ENCODE measurements at regions not wholly inside any gene's neighbourhood (a gene's known extent, or its start where the extent isn't known, plus 50 kb on each side); places are given as distances from the start of the nearest gene placed in this dataset.

GRCh38 chr16:52906281-52906680, 146.4 kb downstream of the CHD9NB start:
- Histone ChIP-seq H3K4me3 (no peak overlapping the region), H3K4me1 (replicated peaks) (no peaks in the 10 kb centered on the region), H3K27me3 (replicated peaks; ENCODE audit: insufficient read depth) (no peaks in the 10 kb centered on the region), H3K27ac (no peak overlapping the region), H3K36me3 (no peaks in the 10 kb centered on the region), H3K9me3 (no peaks in the 10 kb centered on the region)
- TF ChIP-seq, protein P1, sequence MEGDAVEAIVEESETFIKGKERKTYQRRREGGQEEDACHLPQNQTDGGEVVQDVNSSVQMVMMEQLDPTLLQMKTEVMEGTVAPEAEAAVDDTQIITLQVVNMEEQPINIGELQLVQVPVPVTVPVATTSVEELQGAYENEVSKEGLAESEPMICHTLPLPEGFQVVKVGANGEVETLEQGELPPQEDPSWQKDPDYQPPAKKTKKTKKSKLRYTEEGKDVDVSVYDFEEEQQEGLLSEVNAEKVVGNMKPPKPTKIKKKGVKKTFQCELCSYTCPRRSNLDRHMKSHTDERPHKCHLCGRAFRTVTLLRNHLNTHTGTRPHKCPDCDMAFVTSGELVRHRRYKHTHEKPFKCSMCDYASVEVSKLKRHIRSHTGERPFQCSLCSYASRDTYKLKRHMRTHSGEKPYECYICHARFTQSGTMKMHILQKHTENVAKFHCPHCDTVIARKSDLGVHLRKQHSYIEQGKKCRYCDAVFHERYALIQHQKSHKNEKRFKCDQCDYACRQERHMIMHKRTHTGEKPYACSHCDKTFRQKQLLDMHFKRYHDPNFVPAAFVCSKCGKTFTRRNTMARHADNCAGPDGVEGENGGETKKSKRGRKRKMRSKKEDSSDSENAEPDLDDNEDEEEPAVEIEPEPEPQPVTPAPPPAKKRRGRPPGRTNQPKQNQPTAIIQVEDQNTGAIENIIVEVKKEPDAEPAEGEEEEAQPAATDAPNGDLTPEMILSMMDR (IDR thresholded peaks at IDR 0.05), result no peak
- TF ChIP-seq POLR2A (IDR thresholded peaks at IDR 0.05) (no peak), POLR2AphosphoS5 (IDR thresholded peaks at IDR 0.05) (no peak)
- intact Hi-C loops (cut with DNase I), result no loop called here
- 73% methylated on average over 3 of the region's 3 CpGs for WGBS
- no peak for DNase-seq (ENCODE audit: low spot score)

GRCh38 chr16:52896478-52897164, 156.1 kb downstream of the CHD9NB start:
- Histone ChIP-seq H3K27me3 (replicated peaks; ENCODE audit: insufficient read depth) (no peaks in the 10 kb centered on the region), H3K36me3 (no peaks in the 10 kb centered on the region), H3K9me3 (no peaks in the 10 kb centered on the region), H3K27ac (no peak overlapping the region), H3K4me1 (replicated peaks) (no peaks in the 10 kb centered on the region), H3K4me3 (no peak overlapping the region)
- DNase-seq (ENCODE audit: low spot score), result no peak
- TF ChIP-seq POLR2AphosphoS5 (IDR thresholded peaks at IDR 0.05) (no peak), POLR2A (IDR thresholded peaks at IDR 0.05) (no peak)
- TF ChIP-seq, protein P1 (IDR thresholded peaks at IDR 0.05), result no peak
- intact Hi-C loops (cut with DNase I), result no loop called here
- WGBS, result 88% methylated on average over 5 of the region's 5 CpGs

- no peaks in the 10 kb centered on the region for H3K36me3 ChIP-seq
- WGBS, result 58% methylated on average over 3 of the region's 3 CpGs
- no peaks in the 10 kb centered on the region for H3K4me1 ChIP-seq (replicated peaks)
- no peaks in the 10 kb centered on the region for H3K27me3 ChIP-seq (replicated peaks; ENCODE audit: insufficient read depth)
- no peak overlapping the region for H3K27ac ChIP-seq
- TF ChIP-seq, protein P1 (IDR thresholded peaks at IDR 0.05), result no peak
- intact Hi-C loops (cut with DNase I), result no loop called here
- no peak overlapping the region for H3K4me3 ChIP-seq
- H3K9me3 ChIP-seq, result no peaks in the 10 kb centered on the region
- DNase-seq (ENCODE audit: low spot score), result no peak
Observed at GRCh38 chr16:52874042-52874441, 178.7 kb downstream of the CHD9NB start.

GRCh38 chr16:52872731-52873130, 180.0 kb downstream of the CHD9NB start:
- Histone ChIP-seq H3K27me3 (replicated peaks; ENCODE audit: insufficient read depth) (no peaks in the 10 kb centered on the region), H3K36me3 (no peaks in the 10 kb centered on the region), H3K9me3 (no peaks in the 10 kb centered on the region), H3K27ac (no peak overlapping the region), H3K4me1 (replicated peaks) (no peaks in the 10 kb centered on the region), H3K4me3 (no peak overlapping the region)
- TF ChIP-seq POLR2A (IDR thresholded peaks at IDR 0.05) (no peak), POLR2AphosphoS5 (IDR thresholded peaks at IDR 0.05) (no peak)
- TF ChIP-seq, protein P1 (IDR thresholded peaks at IDR 0.05), result no peak
- no peak for DNase-seq (ENCODE audit: low spot score)
- 39% methylated on average over 7 of the region's 7 CpGs for WGBS
- intact Hi-C loops (cut with DNase I), result no loop called here

GRCh38 chr16:52871481-52871880, 181.2 kb downstream of the CHD9NB start:
- Histone ChIP-seq H3K27me3 (replicated peaks; ENCODE audit: insufficient read depth) (no peaks in the 10 kb centered on the region), H3K4me3 (no peak overlapping the region), H3K27ac (no peak overlapping the region), H3K36me3 (no peaks in the 10 kb centered on the region), H3K4me1 (replicated peaks) (no peaks in the 10 kb centered on the region), H3K9me3 (no peaks in the 10 kb centered on the region)
- no peak for TF ChIP-seq POLR2A (IDR thresholded peaks at IDR 0.05)
- no peak for TF ChIP-seq POLR2AphosphoS5 (IDR thresholded peaks at IDR 0.05)
- TF ChIP-seq, protein P1 (IDR thresholded peaks at IDR 0.05), result no peak
- no peak for DNase-seq (ENCODE audit: low spot score)
- intact Hi-C loops (cut with DNase I), result no loop called here
